HepG2 (cell line): ENCODE measurements at regions not wholly inside any gene's neighbourhood (a gene's known extent, or its start where the extent isn't known, plus 50 kb on each side); places are given as distances from the start of the nearest gene placed in this dataset.

Source experiments
- ATAC-seq: fragments of 200-7000 bp; cut with Tn5 transposase; 3 replicates; pipeline ENCODE4 v1.9.1; 2020; ENCODE audit warnings: mild to moderate bottlenecking, moderate library complexity
- BruUV-seq: library from RNA; stranded (reverse); fragments of 400-500 nt; replicated peaks from 2 replicates; lab custom pipeline; 2021; lab: Mats Ljungman, UMichigan
- CTCF ChIA-PET: fragments of 300-600 bp; formaldehyde crosslinking; extraction: SDS; loops from one replicate; lab custom pipeline; 2021; ENCODE audit warnings: low total read pairs, inconsistent platforms, low intra/inter-chr PET ratio; lab: Yijun Ruan, JAX
- POLR2A ChIA-PET: fragments of 350-600 bp; sonication (Branson Sonifier 250); formaldehyde crosslinking; loops from one replicate; lab custom pipeline; 2020; ENCODE audit warnings: antibody characterized with exemption, inconsistent platforms; lab: Yijun Ruan, JAX
- DNase-seq: peaks from one replicate; pipeline ENCODE4 v3.0.0-alpha.2; 2015; ENCODE audit warnings: low spot score
- FAIRE-seq: peaks from 3 replicates; lab custom pipeline; 2011; peaks lifted over from hg19 to GRCh38; lab: Jason Lieb, UNC
- H2AFZ ChIP-seq: one replicate; pipeline ENCODE4 v1.6.1; 2011; ENCODE audit warnings: low read length, inconsistent platforms
- H3K27ac ChIP-seq: fragments of 300-600 bp; 3 replicates; pipeline ENCODE4 v1.8.0; 2011; ENCODE audit warnings: mixed run types, mild to moderate bottlenecking, mixed read lengths, low read length, inconsistent platforms; ENCODE audit not compliant: insufficient read depth; ENCODE audit errors: extremely low read length
- H3K27me3 ChIP-seq, 2 experiments: fragments of 200-600 bp in 1 of 2; 2 replicates in 1 of 2; 3 replicates in 1 of 2; pipeline versions ENCODE4 v1.6.0 to v1.8.0; 2011; ENCODE audit warnings: low read length in 2 of 2, mild to moderate bottlenecking in 2 of 2, moderate library complexity in 2 of 2, inconsistent platforms in 1 of 2; ENCODE audit not compliant: insufficient read depth in 2 of 2, control insufficient read depth in 1 of 2
- H3K36me3 ChIP-seq, 2 experiments: fragments of 200-600 bp in 1 of 2; replicated peaks in 1 of 2; 2 replicates in 1 of 2; 3 replicates in 1 of 2; pipeline versions ENCODE4 v1.5.1 to v1.8.0; 2011; ENCODE audit warnings: low read length in 2 of 2, inconsistent platforms in 1 of 2; ENCODE audit not compliant: insufficient read depth in 2 of 2, control insufficient read depth in 1 of 2
- H3K4me1 ChIP-seq: 2 replicates; pipeline ENCODE4 v1.5.1; 2012; ENCODE audit warnings: low read length, inconsistent platforms; ENCODE audit not compliant: insufficient read depth
- H3K4me2 ChIP-seq: 2 replicates; pipeline ENCODE4 v1.6.0; 2011; ENCODE audit warnings: low read depth, low read length, inconsistent platforms
- H3K4me3 ChIP-seq, 3 experiments: fragments of 200-600 bp in 1 of 3; sonication (generic), shearing (Covaris generic) in 1 of 3; replicated peaks in 1 of 3; 2 replicates each; pipeline ENCODE4 v1.5.1; 2011 to 2016; ENCODE audit warnings: low read length in 3 of 3, inconsistent platforms in 2 of 3, low read depth in 2 of 3, mild to moderate bottlenecking in 2 of 3, control low read depth in 1 of 3, mixed read lengths in 1 of 3; ENCODE audit not compliant: insufficient read depth in 1 of 3
- H3K79me2 ChIP-seq: one replicate; pipeline ENCODE4 v1.6.1; 2011; ENCODE audit warnings: low read length, inconsistent platforms; ENCODE audit not compliant: insufficient read depth
- H3K9ac ChIP-seq: 2 replicates; pipeline ENCODE4 v1.6.0; 2011; ENCODE audit warnings: mild to moderate bottlenecking, low read depth, low read length, inconsistent platforms; ENCODE audit not compliant: insufficient read depth
- H3K9me3 ChIP-seq: 2 replicates; pipeline ENCODE4 v1.5.1; 2012; ENCODE audit warnings: mild to moderate bottlenecking, low read length
- H4K20me1 ChIP-seq: 2 replicates; pipeline ENCODE4 v1.6.0; 2011; ENCODE audit warnings: inconsistent platforms, mild to moderate bottlenecking, low read length, moderate library complexity; ENCODE audit not compliant: insufficient read depth
- NCOA5 ChIP-seq: sonication (generic); formaldehyde crosslinking; IDR thresholded peaks from 2 replicates; pipeline ENCODE4 v1.4.0; 2020; ENCODE audit warnings: missing genetic modification reagents
- NFIB ChIP-seq: sonication (generic); formaldehyde crosslinking; IDR thresholded peaks from 2 replicates; pipeline ENCODE4 v1.9.0; 2021; ENCODE audit warnings: missing genetic modification reagents, mild to moderate bottlenecking, borderline replicate concordance
- RFX5 ChIP-seq: IDR thresholded peaks from 2 replicates; pipeline ENCODE4 v1.6.1; 2011; ENCODE audit warnings: low read depth, low read length, improper control_type of control experiment
- XBP1 ChIP-seq: sonication (generic); formaldehyde crosslinking; IDR thresholded peaks from 2 replicates; pipeline ENCODE4 v1.5.0; 2020; ENCODE audit warnings: missing genetic modification reagents
- ZNF441 ChIP-seq: sonication (generic); formaldehyde crosslinking; IDR thresholded peaks from 2 replicates; pipeline ENCODE4 v1.7.0; 2021; ENCODE audit warnings: missing genetic modification reagents, borderline replicate concordance
- ZNF720 ChIP-seq: sonication (generic); formaldehyde crosslinking; IDR thresholded peaks from 2 replicates; pipeline ENCODE4 v1.4.0; 2020; ENCODE audit warnings: missing genetic modification reagents
- WGBS: methylation state at CpG from one replicate; pipeline ENCODE4 v1.1.6; 2017; ENCODE audit warnings: low lambda C conversion rate; 5-methylcytosine and 5-hydroxymethylcytosine counted together
- in situ Hi-C: cut with HindIII; loops from 2 replicates; pipeline ENCODE4 v1.10.0; 2017; ENCODE audit warnings: low pct_unique_long_range_greater_than_20kb; ENCODE audit not compliant: extremely low pct_ligation_motif_present
- intact Hi-C: fragments of 100-400 bp; cut with micrococcal nuclease; formaldehyde crosslinking; loops from one replicate; pipeline ENCODE4 v1.10.0; 2022; ENCODE audit not compliant: unreplicated experiment
- TF ChIP-seq, protein P1 (sequence below): sonication (generic); formaldehyde crosslinking; IDR thresholded peaks from 2 replicates; pipeline ENCODE4 v1.5.0; 2020; ENCODE audit warnings: mild to moderate bottlenecking, missing genetic modification reagents, moderate library complexity
- TF ChIP-seq, protein P2 (sequence below): sonication (generic); formaldehyde crosslinking; IDR thresholded peaks from 2 replicates; pipeline ENCODE4 v1.4.0; 2020; ENCODE audit warnings: missing genetic modification reagents, borderline replicate concordance
- TF ChIP-seq, protein P3 (sequence below): sonication (generic); formaldehyde crosslinking; IDR thresholded peaks from 2 replicates; pipeline ENCODE4 v1.5.1; 2020; ENCODE audit warnings: mild to moderate bottlenecking, missing genetic modification reagents, moderate library complexity
- TF ChIP-seq, protein P4 (sequence below): sonication (generic); formaldehyde crosslinking; IDR thresholded peaks from 2 replicates; pipeline ENCODE4 v1.5.0; 2020; ENCODE audit warnings: mild to moderate bottlenecking, missing genetic modification reagents

DNA sequence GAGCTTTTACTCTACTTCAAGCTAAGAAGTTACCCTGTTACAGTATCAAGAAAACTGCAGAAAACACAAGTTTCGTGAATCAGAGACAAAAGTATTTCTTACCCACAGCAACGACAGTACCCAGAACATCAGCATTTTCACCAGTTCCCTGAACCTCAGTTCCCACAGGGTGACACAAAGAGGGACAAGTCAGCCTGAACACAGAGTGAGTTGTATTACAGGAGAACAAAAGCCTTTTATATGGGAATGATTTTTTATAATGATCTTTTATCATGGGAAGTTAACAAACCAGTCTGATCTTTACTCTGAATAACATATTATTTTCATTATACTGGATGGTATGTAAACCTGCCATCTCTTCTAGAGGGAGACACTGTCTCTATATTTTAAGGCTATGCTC lies 139.0 kb upstream of the ITGA1 start:
- H3K27ac ChIP-seq, result no peak overlapping the region
- DNase-seq, result no peak
- no peak for FAIRE-seq
- no TSS peak for BruUV-seq
- H2AFZ ChIP-seq, result no peak overlapping the region
- 8% methylated on average over 2 of the region's 2 CpGs for WGBS
- POLR2A ChIA-PET, result no interaction called here
- peaks cover 10% of the 10 kb centered on the region for H3K9me3 ChIP-seq
- H3K9ac ChIP-seq, result no peak overlapping the region
- intact Hi-C loops, result no loop called here
- no peak for TF ChIP-seq NCOA5 (CRISPR knock-in tag)
- TF ChIP-seq, protein P1, sequence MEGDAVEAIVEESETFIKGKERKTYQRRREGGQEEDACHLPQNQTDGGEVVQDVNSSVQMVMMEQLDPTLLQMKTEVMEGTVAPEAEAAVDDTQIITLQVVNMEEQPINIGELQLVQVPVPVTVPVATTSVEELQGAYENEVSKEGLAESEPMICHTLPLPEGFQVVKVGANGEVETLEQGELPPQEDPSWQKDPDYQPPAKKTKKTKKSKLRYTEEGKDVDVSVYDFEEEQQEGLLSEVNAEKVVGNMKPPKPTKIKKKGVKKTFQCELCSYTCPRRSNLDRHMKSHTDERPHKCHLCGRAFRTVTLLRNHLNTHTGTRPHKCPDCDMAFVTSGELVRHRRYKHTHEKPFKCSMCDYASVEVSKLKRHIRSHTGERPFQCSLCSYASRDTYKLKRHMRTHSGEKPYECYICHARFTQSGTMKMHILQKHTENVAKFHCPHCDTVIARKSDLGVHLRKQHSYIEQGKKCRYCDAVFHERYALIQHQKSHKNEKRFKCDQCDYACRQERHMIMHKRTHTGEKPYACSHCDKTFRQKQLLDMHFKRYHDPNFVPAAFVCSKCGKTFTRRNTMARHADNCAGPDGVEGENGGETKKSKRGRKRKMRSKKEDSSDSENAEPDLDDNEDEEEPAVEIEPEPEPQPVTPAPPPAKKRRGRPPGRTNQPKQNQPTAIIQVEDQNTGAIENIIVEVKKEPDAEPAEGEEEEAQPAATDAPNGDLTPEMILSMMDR, result no peak
- no peak for TF ChIP-seq ZNF720 (CRISPR knock-in tag)
- TF ChIP-seq RFX5, result no peak
- TF ChIP-seq, protein P2, sequence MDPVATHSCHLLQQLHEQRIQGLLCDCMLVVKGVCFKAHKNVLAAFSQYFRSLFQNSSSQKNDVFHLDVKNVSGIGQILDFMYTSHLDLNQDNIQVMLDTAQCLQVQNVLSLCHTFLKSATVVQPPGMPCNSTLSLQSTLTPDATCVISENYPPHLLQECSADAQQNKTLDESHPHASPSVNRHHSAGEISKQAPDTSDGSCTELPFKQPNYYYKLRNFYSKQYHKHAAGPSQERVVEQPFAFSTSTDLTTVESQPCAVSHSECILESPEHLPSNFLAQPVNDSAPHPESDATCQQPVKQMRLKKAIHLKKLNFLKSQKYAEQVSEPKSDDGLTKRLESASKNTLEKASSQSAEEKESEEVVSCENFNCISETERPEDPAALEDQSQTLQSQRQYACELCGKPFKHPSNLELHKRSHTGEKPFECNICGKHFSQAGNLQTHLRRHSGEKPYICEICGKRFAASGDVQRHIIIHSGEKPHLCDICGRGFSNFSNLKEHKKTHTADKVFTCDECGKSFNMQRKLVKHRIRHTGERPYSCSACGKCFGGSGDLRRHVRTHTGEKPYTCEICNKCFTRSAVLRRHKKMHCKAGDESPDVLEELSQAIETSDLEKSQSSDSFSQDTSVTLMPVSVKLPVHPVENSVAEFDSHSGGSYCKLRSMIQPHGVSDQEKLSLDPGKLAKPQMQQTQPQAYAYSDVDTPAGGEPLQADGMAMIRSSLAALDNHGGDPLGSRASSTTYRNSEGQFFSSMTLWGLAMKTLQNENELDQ (CRISPR knock-in tag), result no peak
- TF ChIP-seq ZNF441 (CRISPR knock-in tag), result no peak
- TF ChIP-seq, protein P3, sequence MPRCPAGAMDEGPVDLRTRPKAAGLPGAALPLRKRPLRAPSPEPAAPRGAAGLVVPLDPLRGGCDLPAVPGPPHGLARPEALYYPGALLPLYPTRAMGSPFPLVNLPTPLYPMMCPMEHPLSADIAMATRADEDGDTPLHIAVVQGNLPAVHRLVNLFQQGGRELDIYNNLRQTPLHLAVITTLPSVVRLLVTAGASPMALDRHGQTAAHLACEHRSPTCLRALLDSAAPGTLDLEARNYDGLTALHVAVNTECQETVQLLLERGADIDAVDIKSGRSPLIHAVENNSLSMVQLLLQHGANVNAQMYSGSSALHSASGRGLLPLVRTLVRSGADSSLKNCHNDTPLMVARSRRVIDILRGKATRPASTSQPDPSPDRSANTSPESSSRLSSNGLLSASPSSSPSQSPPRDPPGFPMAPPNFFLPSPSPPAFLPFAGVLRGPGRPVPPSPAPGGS (CRISPR knock-in tag), result no peak
- TF ChIP-seq, protein P4, sequence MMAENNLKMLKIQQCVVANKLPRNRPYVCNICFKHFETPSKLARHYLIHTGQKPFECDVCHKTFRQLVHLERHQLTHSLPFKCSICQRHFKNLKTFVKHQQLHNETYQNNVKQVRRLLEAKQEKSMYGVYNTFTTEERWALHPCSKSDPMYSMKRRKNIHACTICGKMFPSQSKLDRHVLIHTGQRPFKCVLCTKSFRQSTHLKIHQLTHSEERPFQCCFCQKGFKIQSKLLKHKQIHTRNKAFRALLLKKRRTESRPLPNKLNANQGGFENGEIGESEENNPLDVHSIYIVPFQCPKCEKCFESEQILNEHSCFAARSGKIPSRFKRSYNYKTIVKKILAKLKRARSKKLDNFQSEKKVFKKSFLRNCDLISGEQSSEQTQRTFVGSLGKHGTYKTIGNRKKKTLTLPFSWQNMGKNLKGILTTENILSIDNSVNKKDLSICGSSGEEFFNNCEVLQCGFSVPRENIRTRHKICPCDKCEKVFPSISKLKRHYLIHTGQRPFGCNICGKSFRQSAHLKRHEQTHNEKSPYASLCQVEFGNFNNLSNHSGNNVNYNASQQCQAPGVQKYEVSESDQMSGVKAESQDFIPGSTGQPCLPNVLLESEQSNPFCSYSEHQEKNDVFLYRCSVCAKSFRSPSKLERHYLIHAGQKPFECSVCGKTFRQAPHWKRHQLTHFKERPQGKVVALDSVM (CRISPR knock-in tag), result no peak
- TF ChIP-seq XBP1 (CRISPR knock-in tag), result no peak
- no peak for TF ChIP-seq NFIB (CRISPR knock-in tag)
- H3K36me3 ChIP-seq, result no peaks in the 10 kb centered on the region
- H3K79me2 ChIP-seq, result no peaks in the 10 kb centered on the region
- H3K4me2 ChIP-seq, result no peak overlapping the region
- in situ Hi-C loops, result no loop called here
- no peaks in the 10 kb centered on the region for H4K20me1 ChIP-seq
- no peak for ATAC-seq
- no peak overlapping the region for H3K4me3 ChIP-seq
- H3K27me3 ChIP-seq, result no peaks in the 10 kb centered on the region
- H3K4me1 ChIP-seq, result no peaks in the 10 kb centered on the region
- CTCF ChIA-PET, result no interaction called here
